Karpas-422 (cell line): ENCODE measurements at regions not wholly inside any gene's neighbourhood (a gene's known extent, or its start where the extent isn't known, plus 50 kb on each side); places are given as distances from the start of the nearest gene placed in this dataset.

Experiments
- DNase-seq: peaks from one replicate; pipeline ENCODE4 v3.0.0-alpha.2; 2015
- H2AFZ ChIP-seq: fragments of 200-600 bp; sonication (generic); 2 replicates; pipeline ENCODE4 v1.6.1; 2014; ENCODE audit warnings: antibody characterized with exemption, low read length, mixed read lengths
- H3K27ac ChIP-seq: fragments of 200-600 bp; sonication (generic); 2 replicates; pipeline ENCODE4 v1.5.1; 2014; ENCODE audit warnings: mild to moderate bottlenecking, low read length, moderate library complexity
- H3K27me3 ChIP-seq: fragments of 200-600 bp; sonication (generic); 2 replicates; pipeline ENCODE4 v1.6.1; 2014; ENCODE audit warnings: low read length, mixed read lengths
- H3K36me3 ChIP-seq: fragments of 200-600 bp; sonication (generic); 2 replicates; pipeline ENCODE4 v1.6.1; 2014; ENCODE audit warnings: low read length, mixed read lengths; ENCODE audit not compliant: insufficient read depth
- H3K4me1 ChIP-seq: fragments of 200-600 bp; sonication (generic); 2 replicates; pipeline ENCODE4 v1.6.1; 2014; ENCODE audit warnings: mild to moderate bottlenecking, low read length, mixed read lengths
- H3K4me2 ChIP-seq: fragments of 200-600 bp; sonication (generic); 2 replicates; pipeline ENCODE4 v1.6.1; 2014; ENCODE audit warnings: low read length, low read depth, mild to moderate bottlenecking; ENCODE audit not compliant: poor library complexity, severe bottlenecking
- H3K4me3 ChIP-seq: fragments of 200-600 bp; sonication (generic); 2 replicates; pipeline ENCODE4 v1.5.1; 2014; ENCODE audit warnings: mild to moderate bottlenecking, antibody characterized with exemption, low read length, mixed read lengths
- H3K79me2 ChIP-seq: fragments of 200-600 bp; sonication (generic); 2 replicates; pipeline ENCODE4 v1.6.1; 2014; ENCODE audit warnings: mild to moderate bottlenecking, low read length, mixed read lengths
- H3K9ac ChIP-seq: fragments of 200-600 bp; sonication (generic); 2 replicates; pipeline ENCODE4 v1.6.0; 2014; ENCODE audit warnings: low read length
- H3K9me2 ChIP-seq: fragments of 200-600 bp; sonication (generic), shearing (Covaris generic); replicated peaks from 2 replicates; pipeline ENCODE4 v1.6.0; 2014; ENCODE audit warnings: mild to moderate bottlenecking, low read length, moderate library complexity; ENCODE audit not compliant: insufficient read depth
- H3K9me3 ChIP-seq: fragments of 300-700, 200-600 bp; sonication (generic); 2 replicates; pipeline ENCODE4 v1.6.1; 2014; ENCODE audit warnings: low read length, mixed read lengths
- H4K20me1 ChIP-seq: fragments of 200-600 bp; sonication (generic); 2 replicates; pipeline ENCODE4 v1.6.1; 2014; ENCODE audit warnings: mild to moderate bottlenecking, antibody characterized with exemption, low read length, low read depth; ENCODE audit not compliant: insufficient read depth

- H2AFZ ChIP-seq: no peak overlapping the region
- H3K9ac ChIP-seq: no peak overlapping the region
These were observed 529.6 kb downstream of the SOX2 start for GRCh38 chr3:182241196-182241765.

DNA sequence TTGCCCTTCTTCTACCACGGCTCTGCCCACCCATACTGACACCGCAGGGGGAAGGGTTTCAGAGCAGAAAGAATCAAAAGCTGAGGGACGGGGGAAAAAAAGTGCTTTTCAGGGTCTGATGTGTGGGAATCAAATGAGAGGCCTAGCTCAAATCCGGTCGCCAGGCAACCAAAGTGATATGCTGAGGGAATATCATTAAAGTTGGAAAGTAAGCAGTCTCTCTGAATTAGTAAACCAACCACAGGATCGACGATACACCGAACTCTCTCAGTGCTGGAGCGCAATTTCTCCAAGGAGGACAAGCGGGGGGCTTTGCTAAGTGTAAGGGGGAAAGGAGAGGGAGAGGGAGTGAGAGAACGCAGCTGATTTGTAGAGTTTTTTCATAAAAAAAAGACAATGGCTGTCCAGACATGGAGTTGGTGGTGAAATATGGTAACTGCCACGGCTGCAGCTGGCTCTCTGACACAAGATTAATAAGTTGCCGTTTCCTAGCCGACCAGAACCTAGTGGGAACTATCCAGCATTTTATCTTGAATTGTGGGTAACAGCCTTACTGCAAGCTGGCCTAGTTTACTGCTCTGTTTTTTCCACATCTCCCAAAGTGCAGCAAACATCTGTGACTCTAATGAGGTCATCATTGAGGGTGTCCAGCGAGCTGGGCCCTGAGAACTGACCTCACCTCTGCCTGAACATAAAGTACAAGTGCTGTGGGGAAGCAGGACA is 530.2 kb downstream of the SOX2 start:
- H4K20me1 ChIP-seq: no peaks in the 10 kb centered on the region
- H3K27ac ChIP-seq: no peak overlapping the region
- no peaks in the 10 kb centered on the region for H3K27me3 ChIP-seq
- H3K4me2 ChIP-seq: no peak overlapping the region
- H3K79me2 ChIP-seq: no peaks in the 10 kb centered on the region
- H3K36me3 ChIP-seq: no peaks in the 10 kb centered on the region
- no peak overlapping the region for H3K9ac ChIP-seq
- peak overlapping the region; percentile 52 for H2AFZ ChIP-seq
- H3K9me3 ChIP-seq: no peaks in the 10 kb centered on the region
- H3K9me2 ChIP-seq: no peaks in the 10 kb centered on the region
- peaks cover 13% of the 10 kb centered on the region for H3K4me1 ChIP-seq
- no peak overlapping the region for H3K4me3 ChIP-seq
- no peak for DNase-seq

More at GRCh38 chr3:182241196-182241765, 529.6 kb downstream of the SOX2 start:
- Histone ChIP-seq H3K4me2 (no peak overlapping the region), H3K27me3 (no peaks in the 10 kb centered on the region), H3K4me3 (no peak overlapping the region), H3K9me3 (no peaks in the 10 kb centered on the region), H3K36me3 (no peaks in the 10 kb centered on the region), H3K9me2 (no peaks in the 10 kb centered on the region), H3K4me1 (peaks cover 13% of the 10 kb centered on the region), H4K20me1 (no peaks in the 10 kb centered on the region), H3K27ac (no peak overlapping the region), H3K79me2 (no peaks in the 10 kb centered on the region)
- no peak for DNase-seq

- Histone ChIP-seq H3K27me3 (no peaks in the 10 kb centered on the region), H3K4me1 (peaks cover 11% of the 10 kb centered on the region), H2AFZ (peak overlapping the region; percentile 52), H3K79me2 (no peaks in the 10 kb centered on the region), H3K9me3 (no peaks in the 10 kb centered on the region), H3K4me3 (no peak overlapping the region), H3K27ac (no peak overlapping the region), H3K9me2 (no peaks in the 10 kb centered on the region), H4K20me1 (no peaks in the 10 kb centered on the region), H3K9ac (no peak overlapping the region), H3K4me2 (no peak overlapping the region), H3K36me3 (no peaks in the 10 kb centered on the region)
- no peak for DNase-seq
These were observed 530.8 kb downstream of the SOX2 start for GRCh38 chr3:182242489-182242942.

- Histone ChIP-seq H3K4me3 (no peak overlapping the region), H3K36me3 (no peaks in the 10 kb centered on the region), H4K20me1 (no peaks in the 10 kb centered on the region), H3K27me3 (no peaks in the 10 kb centered on the region), H3K79me2 (no peaks in the 10 kb centered on the region), H3K9me2 (no peaks in the 10 kb centered on the region), H3K4me2 (no peak overlapping the region), H3K27ac (no peak overlapping the region), H2AFZ (no peak overlapping the region), H3K4me1 (peaks cover 4% of the 10 kb centered on the region; the same call in 1 of the 2 replicates), H3K9me3 (no peaks in the 10 kb centered on the region), H3K9ac (no peak overlapping the region)
- no peak for DNase-seq
These were observed 531.9 kb downstream of the SOX2 start for GRCh38 chr3:182243625-182244024.

DNA sequence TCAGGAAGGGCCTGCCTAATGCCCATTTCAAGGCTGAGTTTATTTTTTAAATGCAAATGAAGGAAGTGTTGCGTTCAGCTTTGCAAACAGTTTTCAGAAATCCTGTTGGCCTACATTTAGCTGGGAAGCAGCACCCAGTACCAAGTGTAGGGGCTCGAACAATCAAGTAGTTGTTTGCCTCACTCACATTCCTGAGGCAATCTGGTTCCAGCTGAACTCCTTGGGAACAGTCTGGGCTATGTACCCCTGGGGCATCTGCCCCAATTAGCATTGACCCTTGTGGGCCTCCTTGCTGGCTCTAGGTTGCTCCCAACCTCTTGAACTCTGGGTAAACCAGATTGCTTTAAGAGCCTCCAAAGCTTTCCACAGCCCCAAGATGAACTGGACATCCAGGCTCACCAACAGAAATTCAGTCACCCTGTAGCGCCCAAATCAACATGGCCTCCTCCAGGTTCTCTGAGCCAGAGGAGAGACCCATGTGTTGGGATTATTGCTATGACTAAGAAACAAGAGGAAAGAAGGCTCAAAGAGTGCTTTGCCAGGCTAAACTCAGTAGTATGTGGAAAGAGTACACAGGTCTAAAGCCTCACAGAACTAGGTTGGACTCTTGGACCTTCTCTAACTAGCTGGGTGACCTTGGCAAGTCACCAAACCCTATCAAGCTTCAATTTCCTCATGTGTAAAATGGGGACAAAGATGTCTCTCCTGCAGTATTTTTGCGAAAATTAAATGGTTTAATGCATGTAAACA is 532.7 kb downstream of the SOX2 start:
- no peak for DNase-seq
- H3K4me3 ChIP-seq: no peak overlapping the region
- H4K20me1 ChIP-seq: no peaks in the 10 kb centered on the region
- no peak overlapping the region for H3K9ac ChIP-seq
- H3K4me2 ChIP-seq: no peak overlapping the region
- H3K4me1 ChIP-seq: peaks cover 4% of the 10 kb centered on the region; the same call in 1 of the 2 replicates
- H3K27ac ChIP-seq: no peak overlapping the region
- H3K9me3 ChIP-seq: no peaks in the 10 kb centered on the region
- H3K79me2 ChIP-seq: no peaks in the 10 kb centered on the region
- H3K36me3 ChIP-seq: no peaks in the 10 kb centered on the region
- H3K9me2 ChIP-seq: no peaks in the 10 kb centered on the region
- H2AFZ ChIP-seq: no peak overlapping the region
- no peaks in the 10 kb centered on the region for H3K27me3 ChIP-seq

DNA sequence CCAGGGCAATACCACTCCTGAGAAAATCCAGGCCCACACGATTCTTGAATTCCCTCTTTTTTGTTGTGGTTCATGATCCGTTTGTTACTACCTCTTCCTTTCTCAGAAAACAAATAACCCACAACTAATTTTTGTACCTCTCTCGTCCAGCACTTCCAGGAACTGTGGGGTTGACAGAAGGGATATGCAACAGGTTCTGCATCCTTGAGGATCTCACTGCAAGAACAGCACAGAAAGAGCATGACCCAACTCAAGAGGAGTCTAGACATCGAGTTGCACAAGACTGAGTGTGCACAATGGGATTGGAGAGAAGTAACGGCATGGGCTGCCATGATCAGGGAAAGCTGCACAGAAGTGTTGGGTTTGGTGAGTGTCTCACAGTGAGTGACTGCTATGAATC is 533.3 kb downstream of the SOX2 start:
- H3K27me3 ChIP-seq: no peaks in the 10 kb centered on the region

DNA sequence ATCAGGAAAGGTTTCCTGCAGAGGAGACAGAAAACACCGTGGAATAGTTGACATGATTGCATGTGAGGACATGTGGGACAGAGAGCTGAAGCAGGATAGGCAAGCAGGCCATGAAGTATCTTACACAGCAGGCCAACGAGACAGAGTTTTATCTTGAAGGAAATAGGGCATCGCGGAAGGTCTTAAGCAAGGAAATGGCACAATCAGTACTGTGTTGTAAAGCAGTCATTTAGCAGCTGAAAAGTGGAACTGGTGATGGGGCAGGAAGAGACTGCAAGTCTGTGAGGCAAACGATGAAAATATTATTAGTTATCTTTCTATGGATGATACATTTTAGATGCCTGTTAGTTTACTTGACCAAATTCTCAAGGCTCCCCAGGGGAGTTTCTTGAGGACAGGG is 535.1 kb downstream of the SOX2 start:
- Histone ChIP-seq H2AFZ (0 out of 2 replicates have a peak overlapping the region, but pooled peaks have one; percentile 18), H3K9me3 (no peaks in the 10 kb centered on the region), H3K4me3 (no peak overlapping the region), H3K9ac (no peak overlapping the region), H3K4me2 (no peak overlapping the region), H3K36me3 (no peaks in the 10 kb centered on the region), H3K27ac (no peak overlapping the region), H3K27me3 (no peaks in the 10 kb centered on the region), H3K4me1 (peaks cover 4% of the 10 kb centered on the region; the same call in 1 of the 2 replicates), H3K9me2 (no peaks in the 10 kb centered on the region), H3K79me2 (no peaks in the 10 kb centered on the region), H4K20me1 (no peaks in the 10 kb centered on the region)
- DNase-seq: no peak

More for the DNA sequence above, 533.3 kb downstream of the SOX2 start:
- no peak overlapping the region for H3K9ac ChIP-seq
- H3K4me1 ChIP-seq: peaks cover 4% of the 10 kb centered on the region; the same call in 1 of the 2 replicates
- no peaks in the 10 kb centered on the region for H3K9me2 ChIP-seq
- H3K36me3 ChIP-seq: no peaks in the 10 kb centered on the region
- no peak overlapping the region for H3K27ac ChIP-seq
- no peak overlapping the region for H3K4me2 ChIP-seq
- no peaks in the 10 kb centered on the region for H3K9me3 ChIP-seq
- H2AFZ ChIP-seq: no peak overlapping the region
- DNase-seq: no peak
- H4K20me1 ChIP-seq: no peaks in the 10 kb centered on the region
- no peak overlapping the region for H3K4me3 ChIP-seq
- no peaks in the 10 kb centered on the region for H3K79me2 ChIP-seq

- Histone ChIP-seq H3K36me3 (no peaks in the 10 kb centered on the region), H2AFZ (no peak overlapping the region), H3K9ac (no peak overlapping the region), H4K20me1 (no peaks in the 10 kb centered on the region), H3K27ac (no peak overlapping the region), H3K9me2 (no peaks in the 10 kb centered on the region), H3K4me2 (no peak overlapping the region), H3K79me2 (no peaks in the 10 kb centered on the region), H3K4me1 (peaks cover 8% of the 10 kb centered on the region), H3K4me3 (no peak overlapping the region), H3K27me3 (no peaks in the 10 kb centered on the region), H3K9me3 (no peaks in the 10 kb centered on the region)
- peak; percentile 48 for DNase-seq
These were observed 536.7 kb downstream of the SOX2 start for GRCh38 chr3:182248349-182248880.
